ENCODE measurements at regions not wholly inside any gene's neighbourhood (a gene's known extent, or its start where the extent isn't known, plus 50 kb on each side); places are given as distances from the start of the nearest gene placed in this dataset.
"Not testable (repeated sequence)": the region's sequence is repeated elsewhere in the genome, so short reads cannot be mapped to it uniquely, and the experiment has no call there.

- DNase-seq (ENCODE audit: extremely low read depth in 1 of 11, low read depth in 9 of 11, low spot score in 4 of 11) = no peak
These were observed 190.3 kb downstream of the TM9SF2 start for GRCh38 chr13:99691552-99691951.

DNA sequence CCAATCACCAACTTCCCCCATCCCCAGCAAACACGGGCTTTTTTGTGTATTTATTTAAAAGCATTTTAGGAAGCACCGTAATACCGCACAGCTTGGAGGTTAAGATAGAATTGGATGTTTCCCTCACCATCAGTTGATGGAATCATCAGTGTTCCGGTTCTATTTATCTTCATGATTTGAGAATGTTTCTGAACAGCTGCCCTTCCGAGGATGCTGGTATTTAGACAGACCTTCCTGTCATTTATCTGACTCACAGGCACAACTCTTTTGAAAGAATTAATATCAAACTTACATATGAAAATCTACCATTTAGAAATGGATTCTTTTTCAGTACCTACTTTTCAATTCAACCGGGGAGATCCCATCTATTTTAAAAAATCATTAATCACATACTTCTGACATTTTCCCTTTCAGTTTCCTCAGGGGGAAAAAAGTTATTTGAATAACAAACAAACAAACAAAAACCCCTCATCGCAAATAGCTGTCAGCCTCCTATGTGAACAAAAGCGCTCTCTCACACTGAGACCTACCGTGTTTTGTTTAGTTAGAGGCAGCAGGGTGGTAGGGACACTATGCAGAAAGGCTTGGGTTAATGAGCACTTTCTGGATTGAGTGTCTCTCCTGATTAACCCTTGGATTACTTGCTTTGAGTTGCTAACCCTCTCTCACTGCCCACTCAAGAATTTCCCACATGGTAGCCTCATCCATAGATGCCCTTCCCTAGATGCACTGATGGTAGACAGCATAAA lies 189.3 kb downstream of the TM9SF2 start:
- DNase-seq (ENCODE audit: extremely low read depth in 1 of 11, low read depth in 9 of 11, low spot score in 4 of 11) = no peak

GRCh38 chr13:99689955-99690354 lies 188.7 kb downstream of the TM9SF2 start:
- peak in 8 of 11 donors; percentile 11 to 37 (median 21) for DNase-seq (ENCODE audit: extremely low read depth in 1 of 11, low read depth in 9 of 11, low spot score in 4 of 11)

GRCh38 chr13:99688776-99689175 lies 187.5 kb downstream of the TM9SF2 start:
- DNase-seq (ENCODE audit: extremely low read depth in 1 of 11, low read depth in 9 of 11, low spot score in 4 of 11) = no peak

GRCh38 chr13:99687723-99688397 lies 186.6 kb downstream of the TM9SF2 start:
- DNase-seq (ENCODE audit: extremely low read depth in 1 of 11, low read depth in 9 of 11, low spot score in 4 of 11) = no peak

DNA sequence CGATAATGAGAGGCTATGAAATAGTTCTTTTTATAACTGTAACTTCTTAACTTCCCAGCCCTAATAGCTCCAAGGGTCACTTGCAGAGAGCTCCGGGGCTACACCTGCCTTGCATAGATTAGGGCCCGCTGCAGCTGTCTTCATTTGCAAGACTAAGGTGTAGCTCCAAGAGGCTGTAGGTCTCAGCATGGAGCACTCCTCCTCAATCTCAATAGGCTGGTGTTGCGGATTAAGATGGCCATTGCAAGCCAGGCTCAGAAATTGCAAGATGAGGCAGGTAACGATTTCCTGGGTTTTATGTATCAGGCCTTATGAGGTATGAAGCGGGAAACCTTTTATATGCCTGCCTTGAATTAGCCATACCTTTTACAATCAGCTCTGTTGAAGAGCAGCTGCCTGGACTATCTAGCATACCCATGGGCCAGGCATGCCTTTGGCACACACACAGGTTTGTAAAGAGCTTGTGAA lies 185.7 kb downstream of the TM9SF2 start:
- DNase-seq (ENCODE audit: extremely low read depth in 1 of 11, low read depth in 9 of 11, low spot score in 4 of 11) = no peak

DNA sequence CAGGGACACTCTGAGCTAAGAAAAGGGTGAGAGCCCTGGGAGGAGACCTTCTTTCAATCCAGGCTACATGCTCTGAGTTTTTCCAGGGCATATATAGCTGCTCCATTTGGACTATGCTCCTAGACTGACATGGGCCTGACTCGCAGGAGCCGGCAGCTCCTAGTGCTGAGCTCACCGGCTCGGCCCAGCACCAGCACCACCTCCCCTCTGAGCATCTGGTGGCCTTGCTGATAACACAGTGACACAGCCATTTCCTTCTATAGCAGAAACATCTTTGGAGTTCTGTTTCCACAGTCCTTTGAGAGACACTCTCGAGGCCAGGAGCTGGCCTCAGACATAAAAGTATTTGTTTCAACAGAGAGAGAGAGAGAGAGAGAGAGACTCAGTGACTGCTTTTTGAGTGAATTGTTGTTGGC lies 184.9 kb downstream of the TM9SF2 start:
- peak in 1 of 11 donors; percentile 19 for DNase-seq (ENCODE audit: extremely low read depth in 1 of 11, low read depth in 9 of 11, low spot score in 4 of 11)

DNA sequence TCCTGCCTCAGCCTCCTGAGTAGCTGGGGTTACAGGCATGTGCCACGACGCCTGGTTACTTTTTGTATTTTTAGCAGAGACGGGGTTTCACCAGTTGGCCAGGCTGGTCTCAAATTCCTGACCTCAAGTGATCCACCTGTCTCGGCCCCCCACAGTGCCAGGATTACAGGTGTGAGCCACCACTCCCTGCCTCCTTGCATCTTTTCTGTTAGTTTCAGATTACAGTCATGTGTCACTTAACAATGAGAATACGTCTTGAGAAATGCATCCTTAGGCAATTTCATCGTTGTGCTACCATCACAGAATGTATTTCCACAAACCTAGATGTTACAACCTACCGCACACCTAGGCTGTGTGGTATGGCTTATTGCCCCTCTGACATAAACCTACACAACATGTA lies 180.4 kb downstream of the TM9SF2 start:
- DNase-seq (ENCODE audit: extremely low read depth in 1 of 11, low read depth in 9 of 11, low spot score in 4 of 11) = no peak

DNA sequence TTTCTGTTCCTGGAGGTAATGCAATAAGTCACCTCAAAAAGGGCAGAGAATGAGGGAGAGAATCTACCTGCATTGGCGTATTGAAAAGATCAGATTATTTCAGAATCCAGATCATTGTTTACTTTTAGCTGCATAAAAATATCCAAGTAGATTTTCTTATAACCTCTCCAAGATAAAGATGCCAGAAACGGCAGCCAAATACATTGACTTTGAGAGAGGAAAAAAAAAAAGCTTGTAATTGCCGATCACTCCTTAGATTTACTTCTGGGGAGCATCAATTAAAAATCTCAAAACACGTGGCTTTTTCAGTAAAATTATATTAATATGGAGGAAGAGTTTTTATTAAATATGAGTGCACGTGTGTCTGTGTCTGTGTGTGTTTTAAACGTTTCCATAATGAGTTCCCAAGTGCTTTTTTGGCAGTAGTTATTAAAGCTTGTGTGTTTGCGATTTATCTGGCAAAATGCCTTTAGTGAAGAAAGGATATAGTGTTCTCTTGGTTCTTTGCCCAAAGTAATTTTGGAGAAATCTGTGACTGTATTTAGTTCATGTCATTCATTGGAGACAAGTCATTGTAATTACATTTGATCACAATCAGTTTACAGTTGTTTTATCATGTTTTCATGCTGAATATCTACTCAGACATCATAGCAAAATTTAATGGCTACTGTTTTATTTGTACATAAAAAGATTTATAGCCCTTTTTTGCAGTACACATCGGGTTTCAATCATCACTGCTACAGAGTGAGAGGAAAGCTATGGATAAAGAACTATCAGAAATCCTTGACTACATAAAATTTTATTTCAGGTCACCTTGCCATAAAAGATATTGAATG lies 176.1 kb downstream of the TM9SF2 start:
- no peak for DNase-seq (ENCODE audit: extremely low read depth in 1 of 11, low read depth in 9 of 11, low spot score in 4 of 11)

DNA sequence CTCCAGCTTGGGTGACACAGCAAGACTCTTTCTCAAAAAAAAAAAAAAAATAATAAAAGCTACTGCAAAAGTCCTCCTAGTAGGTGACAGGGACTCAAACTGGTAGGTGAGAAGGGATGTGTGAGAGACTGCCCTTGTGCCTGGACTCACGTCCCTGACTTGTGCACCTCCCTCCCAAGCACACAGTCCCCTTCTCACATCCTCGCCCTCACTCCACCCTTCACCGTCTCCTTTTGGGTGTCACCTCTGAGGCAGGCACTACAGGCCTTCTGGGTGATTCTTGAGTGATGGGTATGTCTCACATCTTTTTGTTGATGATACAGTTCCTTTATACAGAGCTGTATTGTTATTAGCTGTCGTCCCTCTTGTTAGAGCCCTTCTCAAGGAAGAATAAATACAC lies 170.5 kb downstream of the TM9SF2 start:
- DNase-seq (ENCODE audit: extremely low read depth in 1 of 11, low read depth in 9 of 11, low spot score in 4 of 11) = no peak

GRCh38 chr13:99669096-99669495 lies 167.8 kb downstream of the TM9SF2 start:
- not testable (repeated sequence) for DNase-seq (ENCODE audit: extremely low read depth in 1 of 11, low read depth in 9 of 11, low spot score in 4 of 11)

DNA sequence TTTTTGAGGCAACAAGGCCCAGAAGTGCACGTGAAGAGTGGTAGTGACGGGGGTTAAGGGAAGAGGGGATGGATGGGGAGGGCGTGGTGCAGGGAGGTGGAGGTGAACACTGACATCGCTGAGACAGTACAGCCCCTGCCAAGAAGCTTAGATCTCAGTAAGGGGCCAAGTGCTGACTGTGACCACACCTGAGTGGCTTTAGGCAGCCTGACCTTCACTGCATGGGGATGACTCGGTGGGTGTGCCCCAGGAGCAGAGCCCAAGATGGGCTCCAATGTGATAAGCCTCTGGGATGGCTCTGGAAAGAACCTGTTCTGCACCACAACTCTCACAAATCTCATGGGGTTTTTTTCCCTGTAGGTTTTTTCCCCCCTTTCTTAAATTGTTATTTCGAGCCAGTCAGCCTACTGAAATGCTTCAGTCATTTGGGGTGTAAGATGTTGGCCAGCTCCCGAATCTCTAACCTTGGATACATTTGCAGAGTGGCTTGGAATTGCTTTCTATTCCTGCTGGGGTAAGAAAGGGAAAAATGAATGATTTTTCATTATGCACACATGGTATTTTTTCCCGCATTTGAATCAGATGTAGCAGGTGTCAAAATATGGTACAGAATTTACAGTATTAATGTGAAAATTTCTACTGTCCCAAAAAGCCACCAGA lies 165.0 kb downstream of the TM9SF2 start:
- DNase-seq (ENCODE audit: extremely low read depth in 1 of 11, low read depth in 9 of 11, low spot score in 4 of 11) = no peak

GRCh38 chr13:99665711-99666110 lies 164.4 kb downstream of the TM9SF2 start:
- DNase-seq (ENCODE audit: extremely low read depth in 1 of 11, low read depth in 9 of 11, low spot score in 4 of 11) = no peak

GRCh38 chr13:99663908-99664307 lies 162.6 kb downstream of the TM9SF2 start:
- no peak for DNase-seq (ENCODE audit: extremely low read depth in 1 of 11, low read depth in 9 of 11, low spot score in 4 of 11)

DNA sequence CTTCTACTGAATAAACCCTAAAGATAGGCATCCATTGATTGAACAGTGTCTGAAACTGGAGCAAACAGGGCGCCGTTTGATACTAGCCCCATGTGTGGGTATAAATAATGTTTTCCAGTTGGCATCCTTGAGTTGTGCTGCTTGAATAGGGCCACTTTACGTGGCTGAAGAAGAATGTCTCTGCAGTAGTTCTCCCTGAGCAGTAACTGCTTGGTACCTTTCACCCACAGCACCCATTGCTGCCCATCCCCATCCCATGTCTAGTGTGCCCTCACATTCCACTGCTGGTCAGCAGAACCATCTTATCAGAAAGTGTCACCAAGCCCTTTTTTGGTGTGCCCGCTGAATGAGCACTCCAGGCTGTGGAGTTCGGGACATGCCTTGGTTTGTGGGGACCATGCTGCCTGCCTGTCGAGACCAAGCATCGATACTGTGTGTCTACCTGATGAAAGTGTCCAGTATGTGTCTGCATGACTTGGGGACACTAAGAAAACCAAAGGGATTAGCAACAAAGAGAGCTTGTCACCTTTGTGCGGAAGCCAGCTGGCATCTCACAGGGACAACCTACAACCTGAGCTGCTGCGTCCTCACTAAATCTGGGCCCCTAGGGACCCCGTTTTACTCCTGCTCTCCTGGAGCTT lies 162.0 kb downstream of the TM9SF2 start:
- DNase-seq (ENCODE audit: extremely low read depth in 1 of 11, low read depth in 9 of 11, low spot score in 4 of 11) = no peak

DNA sequence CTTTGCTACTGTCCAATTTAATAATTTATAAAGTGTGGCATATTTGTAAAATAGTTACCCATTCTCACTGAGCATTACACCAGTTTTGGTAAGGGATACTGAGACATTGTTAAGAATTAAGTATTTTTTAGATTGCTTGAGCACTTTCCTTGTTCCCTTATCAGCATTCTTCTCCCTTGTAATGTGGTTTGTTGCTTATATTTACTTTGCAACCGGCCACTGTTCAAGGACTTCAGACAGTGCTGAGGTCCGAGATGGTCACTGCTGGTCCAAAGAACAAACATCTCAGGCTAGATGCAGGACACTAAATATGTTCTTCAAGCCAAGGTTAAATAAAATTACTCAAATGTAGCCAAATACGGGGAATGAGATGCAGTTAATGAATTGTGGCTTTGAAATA lies 161.4 kb downstream of the TM9SF2 start:
- no peak for DNase-seq (ENCODE audit: extremely low read depth in 1 of 11, low read depth in 9 of 11, low spot score in 4 of 11)

- DNase-seq (ENCODE audit: extremely low read depth in 1 of 11, low read depth in 9 of 11, low spot score in 4 of 11) = no peak
These were observed 160.5 kb downstream of the TM9SF2 start for GRCh38 chr13:99661791-99662190.

DNA sequence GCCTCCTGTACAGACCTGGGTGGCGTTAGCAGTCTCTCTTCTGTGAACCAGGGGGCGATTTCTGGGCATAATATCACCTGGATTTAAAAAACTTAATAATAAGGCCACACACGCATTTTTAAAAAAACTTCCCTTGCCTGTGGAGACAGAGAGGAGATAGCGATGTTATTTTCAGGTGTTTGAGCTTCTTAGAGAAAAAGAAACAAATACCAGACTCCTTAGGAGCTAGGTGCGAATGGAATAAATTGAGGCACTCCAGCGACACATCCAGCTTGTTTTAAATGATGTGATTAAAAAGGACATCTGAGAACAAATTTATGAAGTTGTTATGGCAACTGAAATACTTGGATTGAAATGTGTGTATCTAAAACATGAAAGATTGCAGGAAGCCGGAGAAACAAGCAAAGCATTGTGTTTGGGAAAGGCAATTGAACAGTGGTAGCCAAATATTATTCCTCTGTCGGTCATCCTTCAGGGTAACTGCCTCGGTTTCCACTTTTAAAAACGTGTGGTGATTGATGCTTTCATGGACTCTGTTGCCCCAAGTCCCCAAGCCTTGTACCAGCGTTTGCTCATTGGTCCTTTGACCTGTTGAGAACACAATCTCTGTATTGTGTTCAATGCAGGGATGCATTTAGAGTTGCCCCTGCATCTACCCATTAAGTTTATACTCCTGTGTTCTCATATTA lies 158.7 kb downstream of the TM9SF2 start:
- no peak for DNase-seq (ENCODE audit: extremely low read depth in 1 of 11, low read depth in 9 of 11, low spot score in 4 of 11)
